Esophagus muscularis mucosa (tissue), 4 donors: ENCODE measurements at regions not wholly inside any gene's neighbourhood (a gene's known extent, or its start where the extent isn't known, plus 50 kb on each side); places are given as distances from the start of the nearest gene placed in this dataset.

Source experiments
- DNase-seq: peaks from one replicate; pipeline ENCODE4 v3.0.0-alpha.2; 2017; ENCODE audit errors: extremely low spot score
- H3K27ac ChIP-seq, 4 donors: fragments of 200-600 bp; sonication (generic); replicated peaks in 1 of 4; 1 replicate in 3 of 4; 2 replicates in 1 of 4; pipeline ENCODE4 v1.5.1; 2016 to 2019; ENCODE audit warnings: mild to moderate bottlenecking in 1 of 4
- H3K27me3 ChIP-seq, 4 donors: fragments of 200-600 bp; sonication (generic); one replicate each; pipeline versions ENCODE4 v1.5.1 to v1.6.0; 2016 to 2019
- H3K36me3 ChIP-seq, 4 donors: fragments of 200-600 bp; sonication (generic); one replicate each; pipeline ENCODE4 v1.5.1; 2016 to 2019
- H3K4me1 ChIP-seq, 4 donors: fragments of 200-600 bp; sonication (generic); one replicate each; pipeline ENCODE4 v1.5.1; 2016 to 2019
- H3K4me3 ChIP-seq, 4 donors: fragments of 200-600 bp; sonication (generic); 1 replicate in 2 of 4; 2 replicates in 2 of 4; pipeline ENCODE4 v1.5.1; 2016 to 2019; ENCODE audit warnings: mild to moderate bottlenecking in 4 of 4, moderate library complexity in 1 of 4
- H3K9me3 ChIP-seq, 4 donors: fragments of 200-600 bp; sonication (generic); 1 replicate in 3 of 4; 2 replicates in 1 of 4; pipeline ENCODE4 v1.5.1; 2016 to 2019
- EP300 ChIP-seq: sonication (generic); formaldehyde crosslinking; IDR thresholded peaks from one replicate; pipeline ENCODE4 v1.6.1; 2017; ENCODE audit warnings: antibody characterized with exemption
- POLR2A ChIP-seq: fragments of 450-650 bp; IDR thresholded peaks from one replicate; pipeline ENCODE4 v1.6.1; 2017; ENCODE audit warnings: antibody characterized with exemption, moderate library complexity, mild to moderate bottlenecking, low read depth
- POLR2AphosphoS5 ChIP-seq, 2 donors: sonication (generic); formaldehyde crosslinking; IDR thresholded peaks; one replicate each; pipeline ENCODE4 v1.6.1; 2017; ENCODE audit warnings: antibody characterized with exemption in 2 of 2
- WGBS: methylation state at CpG from one replicate; pipeline ENCODE4 v1.1.5; 2018; 5-methylcytosine and 5-hydroxymethylcytosine counted together
- intact Hi-C: fragments of 100-400 bp; cut with DNase I; formaldehyde crosslinking; loops from one replicate; pipeline ENCODE4 v1.15.1; 2023
- TF ChIP-seq, protein P1 (sequence below), 3 experiments: fragments of 200-600 bp in 2 of 3; fragments of 450-650 bp in 1 of 3; sonication (generic) in 2 of 3; IDR thresholded peaks; one replicate each; pipeline ENCODE4 v1.5.1; 2017 to 2019; ENCODE audit warnings: antibody characterized with exemption in 3 of 3, mild to moderate bottlenecking in 2 of 3, moderate library complexity in 1 of 3

DNA sequence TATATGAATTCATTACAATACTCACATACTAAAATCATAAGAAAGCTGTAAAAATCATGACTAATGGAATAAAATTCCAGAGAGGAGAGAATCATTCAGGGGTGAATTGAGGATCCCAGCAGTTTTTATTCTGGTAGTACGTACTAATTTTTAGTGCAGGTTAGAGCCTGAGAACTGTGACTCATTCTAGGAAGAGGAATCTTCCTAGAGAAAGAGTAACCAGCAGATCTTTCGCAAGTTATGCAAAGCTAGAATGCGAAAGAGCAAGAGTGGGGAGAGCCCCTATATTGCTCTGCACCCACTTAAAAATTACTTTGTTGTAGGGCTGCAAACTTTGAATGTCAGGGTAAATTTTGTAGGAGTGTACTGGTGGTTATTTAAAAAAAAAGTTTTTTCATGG, 303.6 kb upstream of the ARPP21 start:
- intact Hi-C loops = no loop called here
- TF ChIP-seq EP300 (no peak), POLR2A (no peak), POLR2AphosphoS5 (IDR thresholded peaks at IDR 0.05) (no peak)
- TF ChIP-seq, protein P1, sequence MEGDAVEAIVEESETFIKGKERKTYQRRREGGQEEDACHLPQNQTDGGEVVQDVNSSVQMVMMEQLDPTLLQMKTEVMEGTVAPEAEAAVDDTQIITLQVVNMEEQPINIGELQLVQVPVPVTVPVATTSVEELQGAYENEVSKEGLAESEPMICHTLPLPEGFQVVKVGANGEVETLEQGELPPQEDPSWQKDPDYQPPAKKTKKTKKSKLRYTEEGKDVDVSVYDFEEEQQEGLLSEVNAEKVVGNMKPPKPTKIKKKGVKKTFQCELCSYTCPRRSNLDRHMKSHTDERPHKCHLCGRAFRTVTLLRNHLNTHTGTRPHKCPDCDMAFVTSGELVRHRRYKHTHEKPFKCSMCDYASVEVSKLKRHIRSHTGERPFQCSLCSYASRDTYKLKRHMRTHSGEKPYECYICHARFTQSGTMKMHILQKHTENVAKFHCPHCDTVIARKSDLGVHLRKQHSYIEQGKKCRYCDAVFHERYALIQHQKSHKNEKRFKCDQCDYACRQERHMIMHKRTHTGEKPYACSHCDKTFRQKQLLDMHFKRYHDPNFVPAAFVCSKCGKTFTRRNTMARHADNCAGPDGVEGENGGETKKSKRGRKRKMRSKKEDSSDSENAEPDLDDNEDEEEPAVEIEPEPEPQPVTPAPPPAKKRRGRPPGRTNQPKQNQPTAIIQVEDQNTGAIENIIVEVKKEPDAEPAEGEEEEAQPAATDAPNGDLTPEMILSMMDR (IDR thresholded peaks at IDR 0.05) = no peak

DNA sequence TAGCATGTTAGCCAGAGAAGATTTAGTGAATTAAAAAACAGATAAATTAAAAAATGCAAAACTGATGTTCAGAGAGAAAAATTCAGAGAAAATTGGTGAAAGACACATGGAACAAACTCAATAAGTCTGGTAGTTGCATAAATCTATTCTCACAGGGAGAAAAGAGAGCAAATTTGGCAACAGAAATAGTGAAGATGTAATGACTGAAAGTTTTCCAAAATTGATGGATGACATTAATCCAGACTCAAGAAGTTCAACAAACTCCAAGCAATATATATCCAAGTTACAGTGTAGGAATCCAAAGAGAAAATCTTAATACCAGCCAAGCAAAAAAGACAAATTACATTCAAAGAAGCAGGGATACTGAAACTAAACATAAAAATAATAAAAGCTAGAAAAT, 302.7 kb upstream of the ARPP21 start:
- H3K4me3 ChIP-seq = no peak overlapping the region
- intact Hi-C loops = no loop called here

More for the DNA sequence above, 303.6 kb upstream of the ARPP21 start:
- Histone ChIP-seq H3K27ac (no peak overlapping the region), H3K4me3 (no peak overlapping the region), H3K9me3 (no peaks in the 10 kb centered on the region), H3K27me3 (no peaks in the 10 kb centered on the region), H3K36me3 (no peaks in the 10 kb centered on the region), H3K4me1 (no peaks in the 10 kb centered on the region)
- no peak for DNase-seq
- 93% methylated on average over 3 of the region's 3 CpGs for WGBS

DNA sequence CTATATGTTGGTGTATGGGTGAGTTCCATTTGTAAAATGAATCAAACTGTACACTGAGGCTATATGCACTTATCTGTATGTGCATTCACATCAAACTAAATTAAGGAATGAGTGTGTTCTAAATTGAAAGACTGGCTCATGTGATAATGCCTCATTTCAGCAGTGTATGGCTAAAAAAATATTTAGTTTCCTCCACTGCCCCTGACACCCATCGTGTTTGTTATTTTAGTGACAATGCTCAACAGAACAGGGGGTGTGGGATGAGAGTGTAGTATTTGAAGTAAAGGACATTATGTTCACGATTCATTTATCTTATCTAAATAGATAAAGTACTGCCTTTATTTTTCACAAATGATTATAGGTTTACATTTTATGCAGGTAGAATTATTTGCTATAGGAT, 301.1 kb upstream of the ARPP21 start:
- H3K4me1 ChIP-seq = no peaks in the 10 kb centered on the region
- H3K27me3 ChIP-seq = no peaks in the 10 kb centered on the region
- H3K27ac ChIP-seq = no peak overlapping the region
- TF ChIP-seq EP300 (no peak), POLR2A (no peak), POLR2AphosphoS5 (IDR thresholded peaks at IDR 0.05) (no peak)
- TF ChIP-seq, protein P1 (IDR thresholded peaks at IDR 0.05) = no peak
- intact Hi-C loops = no loop called here
- WGBS = 26% methylated on average over 2 of the region's 2 CpGs
- no peak overlapping the region for H3K4me3 ChIP-seq
- no peaks in the 10 kb centered on the region for H3K9me3 ChIP-seq
- DNase-seq = no peak
- H3K36me3 ChIP-seq = no peaks in the 10 kb centered on the region

More for the DNA sequence above, 302.7 kb upstream of the ARPP21 start:
- no peaks in the 10 kb centered on the region for H3K36me3 ChIP-seq
- no peaks in the 10 kb centered on the region for H3K4me1 ChIP-seq
- no peaks in the 10 kb centered on the region for H3K27me3 ChIP-seq
- DNase-seq = no peak
- no peaks in the 10 kb centered on the region for H3K9me3 ChIP-seq
- TF ChIP-seq, protein P1 (IDR thresholded peaks at IDR 0.05) = no peak
- TF ChIP-seq POLR2AphosphoS5 (IDR thresholded peaks at IDR 0.05) = no peak
- no peak overlapping the region for H3K27ac ChIP-seq

DNA sequence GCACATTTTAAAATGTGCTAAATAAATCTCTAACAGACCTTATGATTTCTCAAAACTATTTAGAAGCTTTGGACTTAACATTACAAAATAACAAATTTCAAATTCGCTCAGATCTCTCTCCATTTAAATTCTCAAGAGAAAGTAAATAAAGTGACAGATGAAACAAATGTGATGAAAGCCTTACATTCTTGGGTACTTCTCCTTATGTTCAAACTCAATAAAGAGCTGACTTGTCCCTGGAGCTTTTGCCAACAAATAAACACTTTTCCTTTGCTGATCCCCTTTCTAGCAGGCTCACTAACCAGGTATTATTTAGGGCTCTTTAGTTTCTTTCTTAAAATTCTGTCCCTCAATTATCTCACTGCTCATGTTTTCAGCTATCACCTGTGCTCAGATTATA, 259.1 kb upstream of the ARPP21 start:
- TF ChIP-seq, protein P1 (IDR thresholded peaks at IDR 0.05) = no peak
- TF ChIP-seq POLR2AphosphoS5 (IDR thresholded peaks at IDR 0.05) = no peak
- no peak for TF ChIP-seq EP300
- TF ChIP-seq POLR2A = no peak
- no peak for DNase-seq
- Histone ChIP-seq H3K27me3 (no peaks in the 10 kb centered on the region), H3K4me3 (no peak overlapping the region), H3K4me1 (no peaks in the 10 kb centered on the region), H3K9me3 (no peaks in the 10 kb centered on the region), H3K36me3 (no peaks in the 10 kb centered on the region), H3K27ac (no peak overlapping the region)
- 89% methylated on average over 1 of the region's 1 CpG for WGBS
- intact Hi-C loops = no loop called here

DNA sequence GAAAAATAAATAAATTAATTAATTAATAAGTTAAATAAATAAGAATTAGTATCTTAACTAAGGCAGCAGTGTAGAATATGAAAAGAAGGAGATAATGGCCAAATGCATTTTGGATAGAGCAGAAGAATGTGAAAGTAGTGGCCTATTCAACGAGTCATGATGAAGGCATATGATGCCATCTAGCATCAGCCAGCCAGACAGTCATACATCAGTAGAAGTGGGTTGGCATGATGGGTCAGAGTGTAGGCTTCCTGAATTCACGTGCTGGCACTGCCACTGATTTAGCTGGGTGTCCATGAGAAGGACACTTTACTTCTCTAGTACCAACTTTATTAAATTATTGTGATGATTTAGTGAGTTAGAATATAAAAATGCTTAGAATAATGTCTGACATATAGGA, 256.1 kb upstream of the ARPP21 start:
- Histone ChIP-seq H3K9me3 (no peaks in the 10 kb centered on the region), H3K4me3 (no peak overlapping the region), H3K4me1 (no peaks in the 10 kb centered on the region), H3K27me3 (no peaks in the 10 kb centered on the region), H3K27ac (no peak overlapping the region), H3K36me3 (no peaks in the 10 kb centered on the region)
- TF ChIP-seq, protein P1 (IDR thresholded peaks at IDR 0.05) = no peak
- TF ChIP-seq POLR2AphosphoS5 (IDR thresholded peaks at IDR 0.05) (no peak), POLR2A (no peak), EP300 (no peak)
- WGBS = 78% methylated on average over 2 of the region's 2 CpGs
- intact Hi-C loops = no loop called here
- no peak for DNase-seq
